Sigmoid colon (tissue), 4 donors: ENCODE measurements at regions not wholly inside any gene's neighbourhood (a gene's known extent, or its start where the extent isn't known, plus 50 kb on each side); places are given as distances from the start of the nearest gene placed in this dataset.

ENCODE experiments used
- EP300 ChIP-seq, 4 donors: sonication (generic); formaldehyde crosslinking; IDR thresholded peaks; one replicate each; pipeline ENCODE4 v1.6.1; 2017; ENCODE audit warnings: antibody characterized with exemption in 4 of 4
- POLR2A ChIP-seq, 2 donors: fragments of 450-650 bp; IDR thresholded peaks; one replicate each; pipeline ENCODE4 v1.6.1; 2016; ENCODE audit warnings: antibody characterized with exemption in 2 of 2, mild to moderate bottlenecking in 2 of 2, moderate library complexity in 2 of 2
- TF ChIP-seq, protein P1 (sequence below), 4 experiments: fragments of 450-650 bp in 3 of 4; fragments of 200-600 bp in 1 of 4; IDR thresholded peaks; one replicate each; pipeline ENCODE4 v1.5.1; 2016 to 2019; ENCODE audit warnings: antibody characterized with exemption in 4 of 4, mild to moderate bottlenecking in 3 of 4, moderate library complexity in 2 of 4

DNA sequence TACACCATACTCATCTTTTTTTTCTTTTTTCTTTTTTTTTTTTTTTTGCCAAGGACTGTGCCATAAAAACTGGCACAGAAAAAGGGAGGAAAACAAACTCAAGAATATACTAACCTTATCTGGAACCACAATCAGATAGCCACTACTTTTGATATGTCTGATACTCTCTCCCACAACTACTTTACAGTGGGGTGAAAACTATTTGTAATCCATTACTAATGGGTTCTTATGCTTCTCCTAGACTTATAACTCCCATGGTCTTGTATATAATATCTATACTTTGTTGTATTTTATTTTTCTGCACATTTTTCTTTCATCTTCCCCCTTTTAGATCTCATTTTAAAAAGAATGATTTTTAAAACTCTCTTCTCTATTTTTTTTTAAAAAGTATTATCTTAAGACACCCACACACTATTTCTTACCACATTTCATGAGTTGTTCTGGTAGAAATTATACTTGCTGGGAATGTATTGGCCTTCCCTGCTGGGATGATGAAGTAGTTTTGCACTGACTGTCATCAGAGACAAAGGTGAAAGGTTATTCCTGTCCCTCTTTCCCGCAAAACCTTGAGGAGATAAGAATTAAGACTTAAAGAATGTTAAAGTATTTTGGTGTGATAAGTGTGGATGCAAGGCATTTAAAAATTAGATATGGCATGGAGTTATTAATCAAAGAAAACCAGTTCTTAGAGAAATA lies 146.7 kb upstream of the KLF12 start:
- TF ChIP-seq, protein P1, sequence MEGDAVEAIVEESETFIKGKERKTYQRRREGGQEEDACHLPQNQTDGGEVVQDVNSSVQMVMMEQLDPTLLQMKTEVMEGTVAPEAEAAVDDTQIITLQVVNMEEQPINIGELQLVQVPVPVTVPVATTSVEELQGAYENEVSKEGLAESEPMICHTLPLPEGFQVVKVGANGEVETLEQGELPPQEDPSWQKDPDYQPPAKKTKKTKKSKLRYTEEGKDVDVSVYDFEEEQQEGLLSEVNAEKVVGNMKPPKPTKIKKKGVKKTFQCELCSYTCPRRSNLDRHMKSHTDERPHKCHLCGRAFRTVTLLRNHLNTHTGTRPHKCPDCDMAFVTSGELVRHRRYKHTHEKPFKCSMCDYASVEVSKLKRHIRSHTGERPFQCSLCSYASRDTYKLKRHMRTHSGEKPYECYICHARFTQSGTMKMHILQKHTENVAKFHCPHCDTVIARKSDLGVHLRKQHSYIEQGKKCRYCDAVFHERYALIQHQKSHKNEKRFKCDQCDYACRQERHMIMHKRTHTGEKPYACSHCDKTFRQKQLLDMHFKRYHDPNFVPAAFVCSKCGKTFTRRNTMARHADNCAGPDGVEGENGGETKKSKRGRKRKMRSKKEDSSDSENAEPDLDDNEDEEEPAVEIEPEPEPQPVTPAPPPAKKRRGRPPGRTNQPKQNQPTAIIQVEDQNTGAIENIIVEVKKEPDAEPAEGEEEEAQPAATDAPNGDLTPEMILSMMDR (IDR thresholded peaks at IDR 0.05), result no peak
- no peak for TF ChIP-seq POLR2A (IDR thresholded peaks at IDR 0.05)
- no peak for TF ChIP-seq EP300 (IDR thresholded peaks at IDR 0.05)
